ENCODE measurements at regions not wholly inside any gene's neighbourhood (a gene's known extent, or its start where the extent isn't known, plus 50 kb on each side); places are given as distances from the start of the nearest gene placed in this dataset.

GRCh38 chr14:71400871-71401321 is 493.6 kb downstream of the PCNX1 start:
- H3K27ac ChIP-seq (ENCODE audit: insufficient read depth, low read length), result no peak overlapping the region
- no peaks in the 10 kb centered on the region for H3K9me3 ChIP-seq (ENCODE audit: control insufficient read depth, insufficient read depth, low read length)
- ATAC-seq (ENCODE audit: low read depth) (0 out of 2 replicates have a peak, but pooled peaks have one; percentile 21), DNase-seq (peak; percentile 29)
- H2AK9ac ChIP-seq (replicated peaks; ENCODE audit: low read depth, low read length, poor library complexity), result no peak overlapping the region
- no peak overlapping the region for H3K4ac ChIP-seq (ENCODE audit: low read depth, low read length)
- no CpG with 5 or more reads among the region's 3 CpGs for WGBS, 2 experiments (ENCODE audit: extremely low coverage in 2 of 2, insufficient read length in 1 of 2)
- intact Hi-C loops (cut with micrococcal nuclease), result no loop called here
- no peak overlapping the region for H2AFZ ChIP-seq (replicated peaks; ENCODE audit: low read length, poor library complexity)
- peak overlapping the region; percentile 64; the same call in 1 of the 2 replicates for H3K18ac ChIP-seq (ENCODE audit: low read depth, low read length)
- H3K56ac ChIP-seq (ENCODE audit: extremely low read depth, insufficient read depth, low read length), result no peak overlapping the region
- peak overlapping the region; percentile 40; the same call in 1 of the 2 replicates for H3K23ac ChIP-seq (ENCODE audit: low read depth, low read length)
- H2AK5ac ChIP-seq (ENCODE audit: low read depth, low read length), result no peak overlapping the region; the same call in 1 of the 2 replicates
- H2BK20ac ChIP-seq (ENCODE audit: low read depth, low read length), result no peak overlapping the region
- H2BK5ac ChIP-seq (ENCODE audit: low read depth, low read length, poor library complexity, severe bottlenecking), result peak overlapping the region; percentile 29
- no peaks in the 10 kb centered on the region; the same call in 1 of the 2 replicates for H3K36me3 ChIP-seq (ENCODE audit: control insufficient read depth, insufficient read depth, low read length)
- H3K4me2 ChIP-seq (ENCODE audit: low read depth, low read length), result peak overlapping the region; percentile 61
- peak overlapping the region; percentile 1 for H3K14ac ChIP-seq (replicated peaks; ENCODE audit: low read depth, low read length)
- in situ Hi-C loops (cut with MboI; ENCODE audit: low sequenced_read_pairs), result no loop called here
- no peaks in the 10 kb centered on the region for H4K20me1 ChIP-seq (ENCODE audit: insufficient read depth, low read length)
- H4K5ac ChIP-seq (ENCODE audit: low read depth, low read length), result peak overlapping the region; percentile 37; the same call in 1 of the 2 replicates
- no peaks in the 10 kb centered on the region for H3K27me3 ChIP-seq (ENCODE audit: control insufficient read depth, insufficient read depth, low read length)
- CTCF ChIA-PET, result no interaction called here
- TF ChIP-seq NFE2L2 (IDR thresholded peaks at IDR 0.05; ENCODE audit: low read depth, low read length), result no peak
- TF ChIP-seq, protein P1, sequence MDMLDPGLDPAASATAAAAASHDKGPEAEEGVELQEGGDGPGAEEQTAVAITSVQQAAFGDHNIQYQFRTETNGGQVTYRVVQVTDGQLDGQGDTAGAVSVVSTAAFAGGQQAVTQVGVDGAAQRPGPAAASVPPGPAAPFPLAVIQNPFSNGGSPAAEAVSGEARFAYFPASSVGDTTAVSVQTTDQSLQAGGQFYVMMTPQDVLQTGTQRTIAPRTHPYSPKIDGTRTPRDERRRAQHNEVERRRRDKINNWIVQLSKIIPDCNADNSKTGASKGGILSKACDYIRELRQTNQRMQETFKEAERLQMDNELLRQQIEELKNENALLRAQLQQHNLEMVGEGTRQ (IDR thresholded peaks at IDR 0.05; ENCODE audit: low read depth, low read length), result no peak
- no peak for TF ChIP-seq RAD21 (IDR thresholded peaks at IDR 0.05; ENCODE audit: low read length)
- no peak for TF ChIP-seq ELK1 (IDR thresholded peaks at IDR 0.05; ENCODE audit: borderline replicate concordance, low read depth, low read length)
- no peak for TF ChIP-seq RCOR1 (IDR thresholded peaks at IDR 0.05; ENCODE audit: insufficient replicate concordance, low read length)
- no peak for TF ChIP-seq BHLHE40 (IDR thresholded peaks at IDR 0.05; ENCODE audit: low read depth, low read length)
- no peak for TF ChIP-seq MXI1 (IDR thresholded peaks at IDR 0.05; ENCODE audit: borderline replicate concordance, low read depth, low read length)
- TF ChIP-seq, protein P2, sequence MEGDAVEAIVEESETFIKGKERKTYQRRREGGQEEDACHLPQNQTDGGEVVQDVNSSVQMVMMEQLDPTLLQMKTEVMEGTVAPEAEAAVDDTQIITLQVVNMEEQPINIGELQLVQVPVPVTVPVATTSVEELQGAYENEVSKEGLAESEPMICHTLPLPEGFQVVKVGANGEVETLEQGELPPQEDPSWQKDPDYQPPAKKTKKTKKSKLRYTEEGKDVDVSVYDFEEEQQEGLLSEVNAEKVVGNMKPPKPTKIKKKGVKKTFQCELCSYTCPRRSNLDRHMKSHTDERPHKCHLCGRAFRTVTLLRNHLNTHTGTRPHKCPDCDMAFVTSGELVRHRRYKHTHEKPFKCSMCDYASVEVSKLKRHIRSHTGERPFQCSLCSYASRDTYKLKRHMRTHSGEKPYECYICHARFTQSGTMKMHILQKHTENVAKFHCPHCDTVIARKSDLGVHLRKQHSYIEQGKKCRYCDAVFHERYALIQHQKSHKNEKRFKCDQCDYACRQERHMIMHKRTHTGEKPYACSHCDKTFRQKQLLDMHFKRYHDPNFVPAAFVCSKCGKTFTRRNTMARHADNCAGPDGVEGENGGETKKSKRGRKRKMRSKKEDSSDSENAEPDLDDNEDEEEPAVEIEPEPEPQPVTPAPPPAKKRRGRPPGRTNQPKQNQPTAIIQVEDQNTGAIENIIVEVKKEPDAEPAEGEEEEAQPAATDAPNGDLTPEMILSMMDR (conservative IDR thresholded peaks at IDR 0.05; ENCODE audit: low read depth, low read length), result no peak
- TF ChIP-seq POLR2A (IDR thresholded peaks at IDR 0.05; ENCODE audit: low read depth, low read length), result no peak
- TF ChIP-seq SMC3 (IDR thresholded peaks at IDR 0.05; ENCODE audit: low read depth, low read length), result no peak
- TF ChIP-seq CHD1 (IDR thresholded peaks at IDR 0.05; ENCODE audit: low read depth, low read length), result no peak
- H2BK15ac ChIP-seq (ENCODE audit: low read depth, low read length), result no peak overlapping the region
- no peak overlapping the region for H4K91ac ChIP-seq (ENCODE audit: insufficient read depth, low read depth, low read length)
- dilution Hi-C loops (cut with HindIII; ENCODE audit: low sequenced_read_pairs, unreplicated experiment), result no loop called here
- peaks cover 10% of the 10 kb centered on the region for H3K9me1 ChIP-seq (ENCODE audit: insufficient read depth, low read length)
- POLR2A ChIA-PET (ENCODE audit: unreplicated experiment), result no interaction called here
- peaks cover 22 to 68% of the 10 kb centered on the region in 2 experiments for H3K79me1 ChIP-seq (ENCODE audit: low read depth in 1 of 2, low read length in 2 of 2)
- H3K9ac ChIP-seq (ENCODE audit: low read depth, low read length), result no peak overlapping the region; the same call in 1 of the 2 replicates
- peak overlapping the region in 1 of 2 experiments; percentile 5; a peak in 1 of 4 replicates for H4K8ac ChIP-seq (ENCODE audit: low read depth in 2 of 2, low read length in 2 of 2)
- BruUV-seq (replicated peaks), result no TSS peak
- no peak overlapping the region for H3K4me3 ChIP-seq (ENCODE audit: insufficient read depth, low read depth, low read length)
- H3K4me1 ChIP-seq (ENCODE audit: control insufficient read depth, insufficient read depth, low read length), result peaks cover 4% of the 10 kb centered on the region
- H2BK120ac ChIP-seq (ENCODE audit: low read depth, low read length), result no peak overlapping the region
